Medulla oblongata (tissue), 1 donor: ENCODE measurements at regions not wholly inside any gene's neighbourhood (a gene's known extent, or its start where the extent isn't known, plus 50 kb on each side); places are given as distances from the start of the nearest gene placed in this dataset.

Source experiments
- DNase-seq: peaks from one replicate; pipeline ENCODE4 v3.0.0-alpha.2; 2015; ENCODE audit errors: extremely low spot score

- no peak for DNase-seq
These were observed 156.3 kb upstream of the SESN3 start for GRCh38 chr11:95387325-95387724.

GRCh38 chr11:95385577-95385976, 154.6 kb upstream of the SESN3 start:
- no peak for DNase-seq

DNA sequence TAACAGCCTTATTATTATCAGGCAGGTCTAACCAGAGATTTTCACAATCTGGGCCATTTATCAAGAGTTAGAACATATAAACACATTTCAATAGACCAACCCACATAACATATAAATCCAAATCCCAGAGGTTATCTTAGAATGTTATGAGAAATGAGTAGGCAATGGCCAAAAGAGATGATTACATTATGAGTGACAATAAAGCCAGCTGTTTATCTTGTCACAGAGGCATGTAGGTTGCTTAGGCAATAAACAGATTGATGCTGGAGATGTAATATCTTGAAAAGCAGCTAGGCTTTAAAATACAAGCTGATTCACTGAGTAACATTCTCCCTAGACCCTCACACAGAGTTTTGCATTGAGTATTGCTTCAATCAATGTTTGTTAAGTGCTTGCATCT, 148.5 kb upstream of the SESN3 start:
- no peak for DNase-seq

- no peak for DNase-seq
These were observed 147.8 kb upstream of the SESN3 start for GRCh38 chr11:95378789-95379188.

- DNase-seq = no peak
These were observed 147.1 kb upstream of the SESN3 start for GRCh38 chr11:95378111-95378510.

DNA sequence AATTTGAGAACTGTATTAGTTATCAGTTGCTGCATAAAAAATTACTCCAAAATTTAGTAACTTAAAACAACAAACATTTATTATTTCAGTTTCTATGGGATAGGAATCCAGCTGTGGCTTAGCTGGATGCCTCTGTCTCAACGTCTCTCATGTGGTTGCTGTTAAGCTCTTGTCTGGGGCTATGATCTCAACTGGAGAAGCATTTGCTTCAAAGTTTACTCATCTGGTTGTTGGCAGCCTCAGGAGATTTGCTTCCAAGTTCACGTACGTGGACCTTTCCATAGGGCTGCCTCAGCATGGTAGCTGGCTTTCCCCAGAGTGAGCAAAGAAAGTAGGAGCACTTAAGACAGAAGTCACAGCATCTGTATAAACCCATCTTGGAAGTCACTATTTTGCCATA, 144.9 kb upstream of the SESN3 start:
- no peak for DNase-seq

- no peak for DNase-seq
These were observed 144.4 kb upstream of the SESN3 start for GRCh38 chr11:95375451-95375850.

DNA sequence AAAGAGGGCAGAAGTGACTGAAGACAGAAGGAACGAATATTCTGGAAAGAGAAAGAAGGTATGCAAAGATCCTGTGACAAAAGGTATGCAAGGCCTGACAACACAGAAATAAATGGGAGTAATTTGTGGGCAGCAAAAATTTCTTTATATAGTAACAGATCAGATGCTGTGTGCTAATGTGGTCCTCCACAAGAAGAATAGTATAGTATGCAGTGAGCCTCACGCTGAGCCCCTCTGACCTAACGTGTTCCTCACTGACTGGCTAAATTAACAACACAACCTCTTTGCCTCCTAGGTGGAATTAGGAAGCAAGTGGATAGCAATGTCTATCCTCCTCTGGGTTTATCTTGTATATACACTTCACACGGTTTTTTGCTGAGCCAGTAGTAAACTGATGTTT, 143.1 kb upstream of the SESN3 start:
- DNase-seq = no peak

DNA sequence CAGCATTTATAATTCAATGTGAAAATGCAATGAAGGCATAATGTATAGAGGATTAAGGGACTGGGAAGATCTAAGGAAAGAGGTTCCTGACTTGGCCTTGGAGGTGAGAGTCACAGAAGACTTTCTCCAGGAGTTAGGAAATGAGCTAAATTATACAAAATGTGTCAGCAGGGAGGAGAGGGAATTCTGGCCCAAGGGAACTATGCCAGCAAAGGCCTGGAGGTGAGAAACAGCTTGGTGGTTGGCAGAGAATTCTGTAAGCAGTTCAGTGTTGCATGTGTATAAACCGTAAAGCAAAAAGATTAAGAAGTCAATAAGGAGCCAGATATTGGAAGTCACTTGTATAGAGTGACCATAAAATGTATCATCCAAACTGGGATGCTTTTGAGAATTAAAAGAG, 142.2 kb upstream of the SESN3 start:
- no peak for DNase-seq

DNA sequence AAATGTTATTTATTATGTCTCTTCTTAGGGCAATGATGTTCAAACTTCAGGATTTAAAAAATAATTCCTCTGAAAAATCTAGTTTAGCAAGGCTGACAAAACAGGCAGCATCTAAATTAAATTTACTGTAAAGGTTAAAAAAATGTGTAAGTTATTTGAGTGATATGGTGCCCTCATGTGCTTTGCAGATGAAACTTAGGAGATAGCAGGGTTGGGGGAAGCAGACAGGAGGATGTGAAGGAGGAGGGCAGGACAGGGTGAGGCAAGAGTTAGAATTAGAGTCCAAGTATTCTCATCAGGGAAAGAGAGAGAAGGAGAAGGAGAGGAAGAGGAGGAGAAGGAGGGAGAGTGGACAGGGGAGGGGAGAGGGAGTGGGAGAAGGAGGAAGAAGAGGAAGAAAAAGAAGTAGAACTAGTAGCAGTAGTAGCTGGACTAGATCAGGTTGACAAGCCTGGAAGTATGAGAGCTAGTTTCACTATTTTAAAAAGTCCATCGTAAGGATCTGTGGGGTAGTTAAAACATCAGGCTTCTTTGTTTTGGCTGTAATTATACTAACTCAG, 141.2 kb upstream of the SESN3 start:
- no peak for DNase-seq

- peak; percentile 27 for DNase-seq
These were observed 140.2 kb upstream of the SESN3 start for GRCh38 chr11:95371153-95371552.

- peak; percentile 6 for DNase-seq
These were observed 136.7 kb upstream of the SESN3 start for GRCh38 chr11:95367726-95368125.

DNA sequence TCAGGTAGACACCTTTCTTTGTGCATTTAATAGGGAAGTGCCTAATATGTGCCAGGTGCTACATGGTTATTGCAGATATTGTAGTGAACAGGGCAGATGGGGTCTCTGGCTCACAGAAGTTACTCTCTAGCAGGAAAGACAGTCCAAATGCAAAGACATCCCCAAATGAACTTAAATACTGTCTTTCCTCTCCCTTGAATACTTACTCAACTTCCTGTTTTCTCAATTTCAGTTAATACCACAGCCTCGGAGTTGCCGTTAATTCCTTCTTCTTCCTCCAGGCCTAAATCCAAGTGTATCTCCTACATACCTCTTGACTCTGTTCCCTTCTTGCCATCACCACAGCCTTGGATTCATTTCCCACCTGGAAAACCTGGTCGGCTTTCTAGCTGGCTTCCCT, 134.3 kb upstream of the SESN3 start:
- no peak for DNase-seq

DNA sequence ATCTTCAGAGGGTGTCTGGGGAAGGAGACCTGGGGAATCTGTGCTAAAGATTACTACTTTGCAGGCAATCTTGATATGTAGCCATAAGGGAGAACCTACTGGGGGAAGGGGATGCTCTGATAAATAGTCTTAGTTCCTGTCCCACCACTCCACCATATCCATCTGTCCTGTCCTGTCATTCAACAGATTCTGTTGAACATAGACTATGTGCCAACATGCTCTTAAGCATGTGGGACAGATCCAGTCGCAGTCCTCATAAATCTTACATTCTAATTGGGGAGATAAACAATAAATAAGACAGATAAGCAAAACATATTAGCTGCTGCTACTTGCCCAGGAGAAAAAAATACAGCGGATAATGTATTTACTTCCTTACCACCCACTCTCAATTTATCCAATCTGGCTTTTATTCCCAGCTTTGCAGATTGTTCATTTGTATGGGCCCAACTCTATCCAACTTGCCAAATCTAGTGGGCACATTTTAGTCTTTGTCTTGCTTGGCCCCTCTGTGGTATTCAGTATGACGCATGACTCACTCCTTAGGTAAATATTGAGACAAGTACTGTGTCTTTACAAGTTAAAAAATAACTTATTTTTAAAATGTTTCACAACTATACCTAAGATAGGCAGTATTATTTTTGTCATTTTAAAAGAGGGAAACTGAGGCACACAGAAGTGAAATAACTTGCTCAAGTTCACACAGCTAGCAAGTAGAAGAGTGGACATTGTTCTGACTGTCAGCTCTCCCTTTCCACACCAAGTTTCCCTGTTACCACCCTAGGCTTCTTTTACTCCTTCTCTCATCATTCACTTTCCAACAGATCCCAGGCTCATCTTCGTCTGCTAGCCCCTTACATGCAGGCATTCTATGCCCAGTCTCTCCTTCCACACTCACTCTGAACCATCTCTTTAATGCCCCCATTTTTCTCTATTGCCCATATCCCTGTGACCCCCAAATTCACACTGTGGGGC, 133.6 kb upstream of the SESN3 start:
- no peak for DNase-seq

GRCh38 chr11:95363708-95364107, 132.7 kb upstream of the SESN3 start:
- DNase-seq = no peak

GRCh38 chr11:95363164-95363563, 132.2 kb upstream of the SESN3 start:
- no peak for DNase-seq

DNA sequence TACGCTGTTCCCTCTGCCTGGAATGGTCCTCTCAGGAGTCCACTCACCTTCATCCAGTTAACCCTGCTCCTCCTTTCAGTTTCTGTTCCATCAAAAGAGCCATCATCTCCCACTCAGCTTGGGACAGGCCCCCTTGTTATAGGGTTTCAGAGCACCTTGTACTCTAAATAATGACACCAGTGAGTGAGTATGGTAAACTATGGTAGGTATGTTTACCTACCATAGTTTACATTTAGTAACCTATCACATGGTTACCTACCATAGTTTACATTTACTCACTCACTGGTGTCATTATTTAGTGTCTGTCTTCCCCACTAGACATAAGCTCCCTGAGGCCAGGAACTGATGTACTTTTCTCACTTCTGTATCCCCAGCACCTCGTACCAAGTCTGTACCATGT, 130.2 kb upstream of the SESN3 start:
- DNase-seq = no peak

DNA sequence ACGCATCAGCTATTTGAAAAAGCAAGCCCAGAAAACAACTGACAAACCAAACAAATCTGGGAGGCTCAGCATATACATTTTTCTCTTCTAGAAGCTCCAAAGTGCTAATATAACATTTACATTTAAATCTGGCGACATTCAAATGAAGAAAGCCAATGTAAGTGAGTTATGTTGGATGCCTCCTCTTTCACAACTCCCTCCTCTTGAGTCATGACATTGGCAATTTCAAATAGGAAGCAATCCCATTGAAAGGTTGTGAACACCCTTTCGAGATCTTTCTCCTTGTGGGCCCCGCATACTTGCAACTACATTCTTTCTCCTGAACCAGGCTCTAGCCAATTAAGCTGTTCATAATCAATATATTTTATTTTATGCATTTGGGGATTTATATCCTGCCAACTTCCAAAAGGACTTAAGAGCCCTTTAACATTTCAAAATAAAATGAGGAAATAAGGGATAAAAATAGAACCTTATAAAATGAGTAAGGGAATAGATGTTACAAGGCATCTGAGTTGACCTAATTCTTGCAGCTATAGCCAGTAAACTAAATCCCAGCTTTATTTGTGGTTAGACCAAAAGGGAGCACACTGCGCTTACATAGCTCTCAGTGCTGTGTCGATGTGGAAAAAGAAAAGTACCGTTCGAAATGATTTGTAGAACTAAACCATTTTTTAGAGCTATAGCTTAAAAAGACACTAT, 129.5 kb upstream of the SESN3 start:
- no peak for DNase-seq

GRCh38 chr11:95359756-95360155, 128.8 kb upstream of the SESN3 start:
- DNase-seq = no peak

DNA sequence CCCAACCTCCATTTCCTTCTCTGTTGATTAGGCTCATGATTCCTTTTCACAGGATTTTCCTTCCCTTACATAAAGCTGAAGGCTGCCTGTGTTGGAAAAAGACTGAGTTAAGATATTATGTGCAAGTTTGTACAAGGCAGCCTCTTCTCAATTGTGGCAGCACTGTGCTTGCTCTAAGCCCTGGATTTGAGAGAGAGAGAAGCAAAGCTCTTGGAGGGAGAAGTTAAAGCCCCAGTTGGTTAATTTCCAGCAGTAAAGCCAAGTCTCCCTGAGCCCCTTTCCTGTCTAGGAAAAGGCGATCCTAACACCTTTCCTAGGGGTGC, 128.3 kb upstream of the SESN3 start:
- DNase-seq = no peak

DNA sequence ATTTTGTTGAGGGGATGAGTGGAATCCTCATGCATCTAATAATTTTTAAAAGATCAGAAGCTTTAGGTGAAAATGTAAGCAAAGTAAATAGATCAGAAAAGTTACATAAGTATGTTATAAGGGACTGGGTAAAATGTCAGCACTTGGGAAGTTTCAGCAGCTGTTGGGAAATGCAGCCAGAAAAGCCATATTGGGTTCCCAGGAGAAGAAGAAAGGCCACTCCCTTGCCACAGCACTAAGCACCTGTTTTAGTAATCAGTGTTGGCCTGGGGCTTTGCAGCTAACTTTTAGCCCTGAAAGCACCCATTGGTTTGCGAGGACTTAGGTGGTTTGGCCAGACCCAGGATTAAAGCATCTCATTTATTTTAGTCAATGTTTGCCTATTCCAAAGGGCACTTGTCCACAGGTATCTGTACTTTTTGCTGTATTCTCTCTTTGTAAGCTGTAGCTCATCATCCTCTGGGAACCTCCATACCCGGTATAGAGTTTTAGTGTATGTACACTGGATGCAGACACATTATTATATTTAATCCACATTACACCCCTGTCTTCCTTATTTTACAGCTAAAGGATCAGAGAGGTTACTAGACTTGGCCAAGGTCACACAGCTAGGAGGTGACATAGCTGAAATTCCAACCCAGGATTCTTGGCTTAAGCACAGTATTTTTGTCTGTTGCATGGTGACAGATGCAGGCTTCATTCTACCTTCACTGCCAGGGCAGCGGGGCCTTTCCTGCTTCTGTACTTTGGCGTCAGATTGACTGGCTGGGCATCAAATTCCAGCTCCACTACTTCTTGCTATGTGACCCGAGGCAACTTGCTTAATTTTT, 127.7 kb upstream of the SESN3 start:
- DNase-seq = no peak

- DNase-seq = no peak
These were observed 123.3 kb upstream of the SESN3 start for GRCh38 chr11:95354304-95354703.
